ENCODE measurements at regions not wholly inside any gene's neighbourhood (a gene's known extent, or its start where the extent isn't known, plus 50 kb on each side); places are given as distances from the start of the nearest gene placed in this dataset.

DNA sequence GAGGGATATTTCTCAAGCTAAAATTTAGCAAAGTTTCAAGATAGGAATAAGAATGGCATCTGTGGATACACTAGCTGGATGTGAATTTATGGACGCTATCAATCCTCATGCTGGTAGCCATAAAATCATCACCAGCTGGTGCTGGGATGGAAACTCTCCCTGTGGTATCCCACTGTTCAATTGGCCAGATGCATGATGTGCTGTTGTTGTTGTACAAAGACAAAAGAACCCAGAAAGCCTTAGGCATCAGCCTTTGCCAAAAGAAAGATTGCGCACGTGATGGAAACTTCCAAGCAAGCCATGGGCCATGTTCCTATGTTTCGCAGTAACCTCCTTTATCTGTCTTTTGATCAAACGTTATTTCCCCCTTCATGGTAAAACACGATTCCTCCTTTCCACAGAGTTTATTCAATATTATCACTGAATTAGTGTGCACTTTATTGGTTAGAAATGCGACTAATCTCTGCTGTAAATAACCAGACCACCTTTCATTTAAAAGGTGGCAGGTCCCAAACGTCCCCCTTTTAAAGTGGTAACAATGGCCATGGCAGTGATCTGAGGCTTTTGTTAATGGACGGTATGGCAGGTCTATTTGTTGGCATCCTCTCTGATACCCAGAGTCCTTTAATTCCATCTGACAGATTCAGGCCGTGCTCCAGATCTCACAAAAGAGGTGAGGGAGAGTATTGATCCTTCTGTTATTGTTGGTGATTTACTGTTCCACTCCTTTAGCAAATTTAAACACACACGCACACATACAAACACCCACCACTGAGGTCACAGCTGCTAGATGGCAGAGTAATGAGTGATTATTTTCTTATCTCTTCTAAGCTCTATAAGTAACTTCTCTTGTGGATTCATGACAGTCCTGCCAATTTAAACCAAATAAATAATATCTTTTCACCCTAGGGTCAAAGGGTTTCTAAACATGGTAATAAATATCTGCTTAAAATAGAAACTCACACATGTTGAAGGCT, 291.2 kb upstream of the KCNMB2 start:
- peaks cover 2% of the 10 kb centered on the region for H3K36me3 Mint-ChIP-seq (ENCODE audit: low read depth)
- intact Hi-C loops (cut with micrococcal nuclease), result no loop called here
- DNase-seq, result no peak
- no peak overlapping the region for H3K27ac Mint-ChIP-seq
- no peak overlapping the region for H3K4me3 Mint-ChIP-seq
- H3K4me1 Mint-ChIP-seq (ENCODE audit: low read depth), result no peaks in the 10 kb centered on the region
- peaks cover 5% of the 10 kb centered on the region for H3K9me3 Mint-ChIP-seq
- CTCF ChIA-PET, result interaction anchor here (0.7 kb wide), 1 partner anchor 1279 kb away, joined by 3 read pairs; no protein-coding TSS in a partner anchor
- peaks cover 4% of the 10 kb centered on the region for H3K27me3 Mint-ChIP-seq (ENCODE audit: low read depth)

DNA sequence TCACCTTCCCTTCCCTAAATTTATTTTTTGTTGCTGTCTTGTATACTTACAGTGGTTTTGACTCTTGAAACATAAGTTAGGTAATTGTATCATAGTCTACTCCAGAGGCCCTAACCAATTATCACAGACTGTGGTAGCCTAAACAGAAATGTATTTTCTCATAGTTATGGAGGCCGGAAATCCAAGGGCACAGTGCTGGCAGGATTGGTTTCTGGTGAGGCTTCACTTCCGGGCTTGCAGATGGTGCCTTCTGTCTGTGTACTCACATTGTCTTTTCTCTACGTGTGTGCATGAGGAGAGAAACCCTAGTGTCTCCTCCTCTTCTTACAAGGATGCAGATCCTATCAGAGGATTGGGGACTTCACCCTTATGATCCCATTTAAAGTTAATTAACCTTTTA, 290.2 kb upstream of the KCNMB2 start:
- H3K27me3 Mint-ChIP-seq (ENCODE audit: low read depth), result peaks cover 4% of the 10 kb centered on the region

DNA sequence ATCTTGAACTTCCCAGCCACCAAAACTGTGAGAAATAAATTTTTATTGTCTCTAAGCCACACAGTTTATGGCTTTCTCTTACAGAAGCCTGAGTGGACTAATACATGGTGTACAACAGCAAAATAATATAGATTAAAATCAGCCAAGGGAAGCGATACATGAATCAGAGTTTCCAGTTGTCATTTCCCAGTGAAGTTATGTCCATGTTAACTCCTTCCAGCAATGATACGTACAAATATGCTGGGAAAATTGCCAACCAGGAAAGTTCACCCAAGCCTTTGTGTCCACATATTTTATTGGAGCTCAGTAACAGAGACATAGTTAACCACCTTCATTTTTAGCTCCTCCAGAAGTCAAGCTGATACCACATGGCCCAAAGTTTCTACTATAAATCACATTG, 280.9 kb upstream of the KCNMB2 start:
- CTCF ChIA-PET, result no interaction called here
- Mint-ChIP-seq H3K27me3 (ENCODE audit: low read depth) (no peaks in the 10 kb centered on the region), H3K4me3 (no peak overlapping the region), H3K27ac (no peak overlapping the region), H3K36me3 (ENCODE audit: low read depth) (peaks cover 2% of the 10 kb centered on the region), H3K4me1 (ENCODE audit: low read depth) (no peaks in the 10 kb centered on the region), H3K9me3 (peaks cover 2% of the 10 kb centered on the region)
- intact Hi-C loops (cut with micrococcal nuclease), result no loop called here
- no peak for DNase-seq

More for the DNA sequence above, 290.2 kb upstream of the KCNMB2 start:
- DNase-seq, result no peak
- Mint-ChIP-seq H3K27ac (no peak overlapping the region), H3K36me3 (ENCODE audit: low read depth) (peaks cover 5% of the 10 kb centered on the region), H3K9me3 (peaks cover 5% of the 10 kb centered on the region), H3K4me3 (no peak overlapping the region), H3K4me1 (ENCODE audit: low read depth) (no peaks in the 10 kb centered on the region)
- CTCF ChIA-PET, result interaction anchor here (0.7 kb wide), 1 partner anchor 1280 kb away, joined by 3 read pairs; no protein-coding TSS in a partner anchor
- intact Hi-C loops (cut with micrococcal nuclease), result no loop called here

DNA sequence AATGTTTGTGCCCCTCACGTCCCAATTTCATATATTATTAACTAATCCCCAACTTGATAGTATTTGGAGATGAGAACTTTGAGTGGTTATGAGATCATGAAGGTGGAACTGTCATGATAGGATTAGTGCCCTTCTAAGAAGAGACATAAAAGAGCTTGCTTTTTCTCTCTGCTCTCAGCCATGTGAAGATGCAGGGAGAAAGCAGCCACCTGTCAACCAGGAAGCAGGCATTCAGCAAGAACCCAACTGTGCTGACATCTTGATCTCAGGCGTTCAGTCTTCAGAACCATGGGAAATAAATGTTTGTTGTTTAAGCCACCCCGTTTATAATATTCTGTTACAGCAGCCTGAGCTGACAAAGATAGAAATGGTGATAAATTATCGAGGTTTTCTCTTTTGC, 278.7 kb upstream of the KCNMB2 start:
- H3K4me3 Mint-ChIP-seq, result no peak overlapping the region
- H3K36me3 Mint-ChIP-seq (ENCODE audit: low read depth), result no peaks in the 10 kb centered on the region
- no peaks in the 10 kb centered on the region for H3K9me3 Mint-ChIP-seq
- H3K4me1 Mint-ChIP-seq (ENCODE audit: low read depth), result no peaks in the 10 kb centered on the region
- intact Hi-C loops (cut with micrococcal nuclease), result no loop called here
- H3K27me3 Mint-ChIP-seq (ENCODE audit: low read depth), result no peaks in the 10 kb centered on the region
- CTCF ChIA-PET, result no interaction called here
- H3K27ac Mint-ChIP-seq, result no peak overlapping the region
- DNase-seq, result no peak

DNA sequence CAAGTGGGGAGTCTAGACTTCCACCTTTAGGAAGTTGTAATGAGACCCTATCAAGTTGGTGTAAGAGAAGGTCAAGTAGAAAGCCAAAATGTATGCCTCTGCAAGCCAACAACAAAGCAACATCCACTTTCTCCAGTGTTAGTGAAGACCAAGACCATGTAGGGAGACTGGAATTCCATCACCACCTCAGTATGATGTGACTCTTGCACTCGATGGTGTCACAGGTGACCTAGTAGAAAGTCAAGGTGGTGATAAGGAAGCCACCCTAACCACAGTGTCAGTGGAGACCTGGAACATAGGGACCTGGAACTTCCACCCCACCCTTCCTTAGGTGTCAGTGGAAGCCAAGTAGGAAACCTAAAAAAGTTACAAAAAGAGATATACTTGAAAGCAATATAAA, 278.1 kb upstream of the KCNMB2 start:
- no peak overlapping the region for H3K4me3 Mint-ChIP-seq
- intact Hi-C loops (cut with micrococcal nuclease), result no loop called here
- no peaks in the 10 kb centered on the region for H3K36me3 Mint-ChIP-seq (ENCODE audit: low read depth)
- no peaks in the 10 kb centered on the region for H3K9me3 Mint-ChIP-seq
- no peaks in the 10 kb centered on the region for H3K27me3 Mint-ChIP-seq (ENCODE audit: low read depth)
- DNase-seq, result no peak
- no peak overlapping the region for H3K27ac Mint-ChIP-seq
- no peaks in the 10 kb centered on the region for H3K4me1 Mint-ChIP-seq (ENCODE audit: low read depth)
- CTCF ChIA-PET, result no interaction called here

GRCh38 chr3:178259703-178260102, 276.5 kb upstream of the KCNMB2 start:
- Mint-ChIP-seq H3K4me3 (no peak overlapping the region), H3K27ac (no peak overlapping the region), H3K27me3 (ENCODE audit: low read depth) (no peaks in the 10 kb centered on the region), H3K36me3 (ENCODE audit: low read depth) (no peaks in the 10 kb centered on the region), H3K4me1 (ENCODE audit: low read depth) (no peaks in the 10 kb centered on the region), H3K9me3 (no peaks in the 10 kb centered on the region)
- intact Hi-C loops (cut with micrococcal nuclease), result no loop called here
- no peak for DNase-seq
- CTCF ChIA-PET, result no interaction called here

GRCh38 chr3:178260887-178261565, 275.2 kb upstream of the KCNMB2 start:
- intact Hi-C loops (cut with micrococcal nuclease), result no loop called here
- Mint-ChIP-seq H3K4me1 (ENCODE audit: low read depth) (no peaks in the 10 kb centered on the region), H3K27me3 (ENCODE audit: low read depth) (no peaks in the 10 kb centered on the region), H3K36me3 (ENCODE audit: low read depth) (no peaks in the 10 kb centered on the region), H3K27ac (no peak overlapping the region), H3K4me3 (no peak overlapping the region), H3K9me3 (no peaks in the 10 kb centered on the region)
- CTCF ChIA-PET, result no interaction called here
- DNase-seq, result no peak

- no peaks in the 10 kb centered on the region for H3K27me3 Mint-ChIP-seq (ENCODE audit: low read depth)
- no peaks in the 10 kb centered on the region for H3K9me3 Mint-ChIP-seq
- DNase-seq, result no peak
- no peak overlapping the region for H3K4me3 Mint-ChIP-seq
- H3K27ac Mint-ChIP-seq, result no peak overlapping the region
- intact Hi-C loops (cut with micrococcal nuclease), result no loop called here
- no peaks in the 10 kb centered on the region for H3K36me3 Mint-ChIP-seq (ENCODE audit: low read depth)
- CTCF ChIA-PET, result no interaction called here
- no peaks in the 10 kb centered on the region for H3K4me1 Mint-ChIP-seq (ENCODE audit: low read depth)
These were observed 272.9 kb upstream of the KCNMB2 start for GRCh38 chr3:178263236-178263916.

- no peak for DNase-seq
- no peak overlapping the region for H3K4me3 Mint-ChIP-seq
- CTCF ChIA-PET, result no interaction called here
- H3K27ac Mint-ChIP-seq, result no peak overlapping the region
- no peaks in the 10 kb centered on the region for H3K27me3 Mint-ChIP-seq (ENCODE audit: low read depth)
- H3K36me3 Mint-ChIP-seq (ENCODE audit: low read depth), result no peaks in the 10 kb centered on the region
- no peaks in the 10 kb centered on the region for H3K9me3 Mint-ChIP-seq
- H3K4me1 Mint-ChIP-seq (ENCODE audit: low read depth), result no peaks in the 10 kb centered on the region
- intact Hi-C loops (cut with micrococcal nuclease), result no loop called here
These were observed 268.9 kb upstream of the KCNMB2 start for GRCh38 chr3:178267158-178267844.

GRCh38 chr3:178270838-178271237, 265.4 kb upstream of the KCNMB2 start:
- no peak for DNase-seq
- Mint-ChIP-seq H3K27ac (no peak overlapping the region), H3K36me3 (ENCODE audit: low read depth) (no peaks in the 10 kb centered on the region), H3K4me1 (ENCODE audit: low read depth) (no peaks in the 10 kb centered on the region), H3K27me3 (ENCODE audit: low read depth) (no peaks in the 10 kb centered on the region), H3K4me3 (no peak overlapping the region), H3K9me3 (no peaks in the 10 kb centered on the region)
- intact Hi-C loops (cut with micrococcal nuclease), result no loop called here
- CTCF ChIA-PET, result no interaction called here

DNA sequence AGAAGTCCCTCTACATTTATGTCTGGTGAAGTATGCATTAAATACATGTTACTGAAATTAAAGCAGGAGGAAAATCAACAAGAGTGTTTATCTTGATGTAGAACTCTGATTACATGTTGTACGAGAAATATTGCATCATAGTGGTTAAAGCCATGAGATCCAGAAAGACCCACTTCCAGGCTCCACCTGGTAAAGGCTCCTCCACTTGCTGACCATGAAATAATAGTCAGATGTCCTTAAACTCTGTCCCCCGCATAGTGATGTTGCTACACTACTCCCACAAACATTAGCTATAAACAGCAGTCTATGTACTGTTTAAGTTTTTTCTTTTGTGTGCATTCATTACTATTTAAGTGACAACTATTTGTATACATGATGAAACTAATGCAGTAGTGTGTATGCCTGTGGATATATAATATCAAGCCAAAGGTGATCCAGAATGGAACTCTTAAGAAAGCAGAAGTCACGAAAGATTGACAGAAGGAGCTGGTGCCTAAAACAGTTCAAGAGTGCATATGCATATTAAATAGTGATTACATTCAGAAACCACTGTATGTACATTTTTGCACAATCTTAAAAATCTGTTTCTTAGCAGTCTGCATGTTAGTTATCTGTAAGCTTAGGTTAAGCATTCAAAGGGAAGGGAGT, 264.4 kb upstream of the KCNMB2 start:
- H3K9me3 Mint-ChIP-seq, result no peaks in the 10 kb centered on the region
- DNase-seq, result no peak
- no peaks in the 10 kb centered on the region for H3K27me3 Mint-ChIP-seq (ENCODE audit: low read depth)
- CTCF ChIA-PET, result interaction anchor here (1.1 kb wide), 1 partner anchor 90 kb away, joined by 3 read pairs; no protein-coding TSS in a partner anchor
- H3K4me3 Mint-ChIP-seq, result no peak overlapping the region
- H3K4me1 Mint-ChIP-seq (ENCODE audit: low read depth), result no peaks in the 10 kb centered on the region
- intact Hi-C loops (cut with micrococcal nuclease), result no loop called here
- no peak overlapping the region for H3K27ac Mint-ChIP-seq
- no peaks in the 10 kb centered on the region for H3K36me3 Mint-ChIP-seq (ENCODE audit: low read depth)

DNA sequence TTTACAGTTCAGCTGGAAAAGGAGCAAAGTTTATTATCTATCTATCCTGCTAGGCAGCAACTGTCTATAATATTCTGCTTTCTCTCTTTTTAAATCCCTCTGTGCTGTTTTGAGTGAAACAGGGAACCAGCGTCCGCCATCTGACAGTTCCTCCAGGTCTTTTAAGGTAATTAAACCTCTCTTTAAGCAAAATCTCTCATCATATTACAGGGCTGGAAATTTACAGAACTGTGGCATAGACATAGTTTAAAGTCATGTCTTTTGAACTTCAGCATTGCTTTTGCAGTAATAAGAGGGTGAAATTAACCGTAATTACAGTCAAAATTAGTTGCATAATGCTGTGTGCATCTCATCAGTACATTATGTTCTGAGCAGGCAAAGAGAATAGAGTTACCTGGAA, 263.4 kb upstream of the KCNMB2 start:
- intact Hi-C loops (cut with micrococcal nuclease), result no loop called here
- CTCF ChIA-PET, result interaction anchor here (1.1 kb wide), 1 partner anchor 89 kb away, joined by 3 read pairs; no protein-coding TSS in a partner anchor
- H3K27me3 Mint-ChIP-seq (ENCODE audit: low read depth), result no peaks in the 10 kb centered on the region

More for the DNA sequence above, 263.4 kb upstream of the KCNMB2 start:
- Mint-ChIP-seq H3K4me1 (ENCODE audit: low read depth) (no peaks in the 10 kb centered on the region), H3K9me3 (no peaks in the 10 kb centered on the region), H3K4me3 (no peak overlapping the region), H3K36me3 (ENCODE audit: low read depth) (no peaks in the 10 kb centered on the region), H3K27ac (no peak overlapping the region)
- DNase-seq, result no peak
